Activated naive CD4-positive, alpha-beta T cell treated with Interleukin-2 at 50 U/mL for 16 hours (primary cell): ENCODE measurements at regions not wholly inside any gene's neighbourhood (a gene's known extent, or its start where the extent isn't known, plus 50 kb on each side); places are given as distances from the start of the nearest gene placed in this dataset.

Source experiments
- DNase-seq: peaks from one replicate; pipeline ENCODE4 v3.0.0-alpha.2; 2020

- DNase-seq = no peak
Measured at GRCh38 chr5:173744551-173744950, 128.1 kb upstream of the BOD1 start.

- no peak for DNase-seq
Measured at GRCh38 chr5:173745123-173745522, 128.7 kb upstream of the BOD1 start.

- DNase-seq = no peak
Measured at GRCh38 chr5:173745557-173745956, 129.1 kb upstream of the BOD1 start.

- DNase-seq = no peak
Measured at GRCh38 chr5:173746047-173746646, 129.7 kb upstream of the BOD1 start.

GRCh38 chr5:173747876-173748275 is 131.4 kb upstream of the BOD1 start:
- no peak for DNase-seq

- no peak for DNase-seq
Measured at GRCh38 chr5:173750538-173751265, 134.3 kb upstream of the BOD1 start.

- DNase-seq = no peak
Measured at GRCh38 chr5:173751266-173751600, 134.8 kb upstream of the BOD1 start.

GRCh38 chr5:173752653-173753052 is 135.5 kb upstream of the CPEB4 start:
- DNase-seq = no peak

- DNase-seq = no peak
Measured at GRCh38 chr5:173753307-173754168, 134.6 kb upstream of the CPEB4 start.

GRCh38 chr5:173755319-173755718 is 132.8 kb upstream of the CPEB4 start:
- DNase-seq = no peak

- no peak for DNase-seq
Measured at GRCh38 chr5:173757403-173758209, 130.5 kb upstream of the CPEB4 start.

- DNase-seq = no peak
Measured at GRCh38 chr5:173758676-173759075, 129.5 kb upstream of the CPEB4 start.

GRCh38 chr5:173759691-173760090 is 128.5 kb upstream of the CPEB4 start:
- no peak for DNase-seq

- DNase-seq = no peak
Measured at GRCh38 chr5:173760461-173761177, 127.5 kb upstream of the CPEB4 start.

GRCh38 chr5:173761178-173761513 is 127.0 kb upstream of the CPEB4 start:
- DNase-seq = no peak

- DNase-seq = no peak
Measured at GRCh38 chr5:173762045-173762444, 126.1 kb upstream of the CPEB4 start.

GRCh38 chr5:173762930-173763329 is 125.2 kb upstream of the CPEB4 start:
- DNase-seq = no peak

- DNase-seq = no peak
Measured at GRCh38 chr5:173763410-173763809, 124.7 kb upstream of the CPEB4 start.

GRCh38 chr5:173764332-173765028 is 123.7 kb upstream of the CPEB4 start:
- DNase-seq = no peak

GRCh38 chr5:173765029-173765644 is 123.0 kb upstream of the CPEB4 start:
- no peak for DNase-seq

GRCh38 chr5:173765661-173766060 is 122.5 kb upstream of the CPEB4 start:
- no peak for DNase-seq
